Left ventricle myocardium inferior (tissue), 1 donor: ENCODE measurements at regions not wholly inside any gene's neighbourhood (a gene's known extent, or its start where the extent isn't known, plus 50 kb on each side); places are given as distances from the start of the nearest gene placed in this dataset.
A peak's percentile ranks its signal among the peaks of the same experiment; 100 is the strongest.
"Not testable (repeated sequence)": the region's sequence is repeated elsewhere in the genome, so short reads cannot be mapped to it uniquely, and the experiment has no call there.

Experiments used
- DNase-seq: peaks from one replicate; pipeline ENCODE4 v3.0.0-alpha.2; 2020
- H3K27ac ChIP-seq: fragments of 200-600 bp; replicated peaks from 2 replicates; pipeline ENCODE4 v1.8.0; 2021
- H3K27me3 ChIP-seq: fragments of 200-600 bp; 2 replicates; pipeline ENCODE4 v1.8.0; 2021; ENCODE audit warnings: low read depth
- H3K36me3 ChIP-seq: fragments of 200-600 bp; 2 replicates; pipeline ENCODE4 v1.8.0; 2021
- H3K4me1 ChIP-seq: fragments of 200-600 bp; 2 replicates; pipeline ENCODE4 v1.8.0; 2021
- H3K4me3 ChIP-seq: fragments of 200-600 bp; 2 replicates; pipeline ENCODE4 v1.8.0; 2021; ENCODE audit warnings: mild to moderate bottlenecking, moderate library complexity
- H3K9me3 ChIP-seq: fragments of 200-600 bp; replicated peaks from 2 replicates; pipeline ENCODE4 v1.8.0; 2021
- intact Hi-C: fragments of 100-400 bp; cut with micrococcal nuclease; formaldehyde crosslinking; loops from one replicate; pipeline ENCODE4 v1.11.0; 2022
- TF ChIP-seq, protein P1 (sequence below): fragments of 200-600 bp; IDR thresholded peaks from 2 replicates; pipeline ENCODE4 v1.8.0; 2021; ENCODE audit warnings: antibody characterized with exemption, mild to moderate bottlenecking, borderline replicate concordance
- donor health status: DM: no; HTN: yes; CAD: no; lungs with severe emphysema.

DNA sequence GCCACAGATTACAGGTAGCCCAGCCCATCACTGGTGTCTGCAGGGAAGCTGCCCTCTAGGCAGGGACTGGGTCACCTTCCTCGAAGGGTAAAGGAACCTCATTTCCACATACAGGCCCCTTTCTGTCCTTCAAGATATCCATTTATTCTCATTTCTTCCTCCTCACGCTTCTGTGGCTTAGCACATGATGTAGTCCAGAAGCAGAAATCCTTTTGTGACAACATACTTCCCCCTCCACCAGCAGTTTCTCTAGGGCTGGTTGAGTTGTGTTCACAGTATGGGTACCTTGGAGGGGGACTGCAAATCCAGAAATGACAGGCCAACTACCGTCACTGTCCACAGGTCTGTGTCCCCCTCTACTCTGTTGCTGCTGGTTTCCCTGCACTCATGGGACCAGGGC lies 364.9 kb downstream of the ANAPC1 start:
- no peak for DNase-seq
- no peaks in the 10 kb centered on the region for H3K9me3 ChIP-seq
- H3K4me1 ChIP-seq, result peaks cover 8% of the 10 kb centered on the region
- no peak overlapping the region for H3K27ac ChIP-seq
- H3K27me3 ChIP-seq, result no peaks in the 10 kb centered on the region
- intact Hi-C loops, result no loop called here
- H3K36me3 ChIP-seq, result no peaks in the 10 kb centered on the region
- TF ChIP-seq, protein P1, sequence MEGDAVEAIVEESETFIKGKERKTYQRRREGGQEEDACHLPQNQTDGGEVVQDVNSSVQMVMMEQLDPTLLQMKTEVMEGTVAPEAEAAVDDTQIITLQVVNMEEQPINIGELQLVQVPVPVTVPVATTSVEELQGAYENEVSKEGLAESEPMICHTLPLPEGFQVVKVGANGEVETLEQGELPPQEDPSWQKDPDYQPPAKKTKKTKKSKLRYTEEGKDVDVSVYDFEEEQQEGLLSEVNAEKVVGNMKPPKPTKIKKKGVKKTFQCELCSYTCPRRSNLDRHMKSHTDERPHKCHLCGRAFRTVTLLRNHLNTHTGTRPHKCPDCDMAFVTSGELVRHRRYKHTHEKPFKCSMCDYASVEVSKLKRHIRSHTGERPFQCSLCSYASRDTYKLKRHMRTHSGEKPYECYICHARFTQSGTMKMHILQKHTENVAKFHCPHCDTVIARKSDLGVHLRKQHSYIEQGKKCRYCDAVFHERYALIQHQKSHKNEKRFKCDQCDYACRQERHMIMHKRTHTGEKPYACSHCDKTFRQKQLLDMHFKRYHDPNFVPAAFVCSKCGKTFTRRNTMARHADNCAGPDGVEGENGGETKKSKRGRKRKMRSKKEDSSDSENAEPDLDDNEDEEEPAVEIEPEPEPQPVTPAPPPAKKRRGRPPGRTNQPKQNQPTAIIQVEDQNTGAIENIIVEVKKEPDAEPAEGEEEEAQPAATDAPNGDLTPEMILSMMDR, result no peak
- no peak overlapping the region for H3K4me3 ChIP-seq

DNA sequence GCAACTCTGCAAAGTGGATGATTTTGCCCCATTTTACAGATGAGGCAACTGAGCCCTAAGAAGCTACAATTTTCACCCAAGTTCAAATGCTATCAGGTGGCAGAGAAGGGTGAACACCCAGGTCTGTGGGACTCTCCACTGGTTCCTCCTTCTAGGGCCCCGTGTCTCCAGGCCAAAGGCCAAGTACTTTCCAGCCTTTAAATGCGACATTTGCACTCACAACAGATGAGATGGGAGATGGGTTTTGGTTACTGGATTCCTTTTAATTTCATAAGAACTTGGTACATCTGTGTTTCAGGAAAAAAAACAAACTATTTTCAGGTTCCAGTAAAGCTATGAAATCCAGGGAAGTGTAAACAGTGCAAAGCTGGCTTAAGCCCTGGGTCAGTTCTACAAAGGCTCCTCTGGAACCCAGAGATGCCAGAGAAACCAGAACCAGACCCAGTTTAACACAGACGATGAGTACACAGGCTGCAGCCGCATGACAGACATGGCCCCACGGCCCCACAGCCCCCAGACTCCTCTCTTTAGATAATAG lies 361.7 kb downstream of the ANAPC1 start:
- DNase-seq, result no peak
- TF ChIP-seq, protein P1, result no peak
- no peaks in the 10 kb centered on the region for H3K36me3 ChIP-seq
- peaks cover 12% of the 10 kb centered on the region for H3K4me1 ChIP-seq
- no peak overlapping the region for H3K4me3 ChIP-seq
- intact Hi-C loops, result no loop called here
- peak overlapping the region; percentile 40 for H3K27ac ChIP-seq
- no peaks in the 10 kb centered on the region for H3K9me3 ChIP-seq
- H3K27me3 ChIP-seq, result no peaks in the 10 kb centered on the region

DNA sequence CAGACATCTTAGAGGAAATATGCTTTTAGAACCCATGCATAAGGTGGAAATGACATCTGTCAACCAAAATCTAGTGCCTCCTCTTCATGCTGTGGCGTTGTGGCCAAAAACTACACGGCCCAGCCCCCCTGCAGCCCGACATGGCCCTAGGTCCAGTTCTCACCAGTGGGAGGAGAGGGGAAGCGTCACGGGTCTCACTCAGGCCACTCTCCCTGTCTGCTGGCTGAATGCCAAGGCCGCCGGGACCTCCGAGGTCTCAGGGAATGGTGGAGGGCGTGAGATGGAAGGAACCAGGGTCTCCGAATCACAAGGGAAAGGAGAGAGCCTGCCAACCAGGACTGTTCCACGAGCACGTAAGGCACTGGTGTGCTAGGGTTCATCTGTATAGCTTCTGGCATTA lies 361.0 kb downstream of the ANAPC1 start:
- H3K36me3 ChIP-seq, result no peaks in the 10 kb centered on the region
- no peaks in the 10 kb centered on the region for H3K9me3 ChIP-seq
- DNase-seq, result peak; percentile 34
- peaks cover 12% of the 10 kb centered on the region for H3K4me1 ChIP-seq
- H3K27ac ChIP-seq, result peak overlapping the region; percentile 40
- no peaks in the 10 kb centered on the region for H3K27me3 ChIP-seq
- intact Hi-C loops, result no loop called here
- TF ChIP-seq, protein P1, result no peak
- H3K4me3 ChIP-seq, result no peak overlapping the region

DNA sequence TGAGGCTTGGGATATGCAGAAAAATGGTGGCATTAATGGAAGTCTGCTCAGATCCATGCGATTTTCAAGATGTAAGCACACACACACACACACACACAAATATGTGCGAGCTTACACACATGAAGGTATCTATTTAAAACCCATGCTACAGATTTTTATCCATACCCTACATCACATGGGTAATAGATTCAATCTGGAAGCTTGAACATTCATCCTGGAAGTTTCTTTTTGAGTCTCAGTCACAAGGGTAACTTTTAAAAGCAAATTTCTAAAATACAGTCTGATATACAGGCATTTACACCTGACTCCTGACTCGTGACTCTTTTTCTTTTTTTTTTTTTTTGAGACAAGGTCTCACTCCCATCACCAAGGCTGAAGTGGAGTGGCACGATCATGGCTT lies 359.0 kb downstream of the ANAPC1 start:
- H3K27ac ChIP-seq, H3K27me3 ChIP-seq, intact Hi-C loops, DNase-seq, H3K4me3 ChIP-seq, H3K36me3 ChIP-seq, H3K9me3 ChIP-seq: not testable (repeated sequence)
- H3K4me1 ChIP-seq, result peaks cover 12% of the 10 kb centered on the region

DNA sequence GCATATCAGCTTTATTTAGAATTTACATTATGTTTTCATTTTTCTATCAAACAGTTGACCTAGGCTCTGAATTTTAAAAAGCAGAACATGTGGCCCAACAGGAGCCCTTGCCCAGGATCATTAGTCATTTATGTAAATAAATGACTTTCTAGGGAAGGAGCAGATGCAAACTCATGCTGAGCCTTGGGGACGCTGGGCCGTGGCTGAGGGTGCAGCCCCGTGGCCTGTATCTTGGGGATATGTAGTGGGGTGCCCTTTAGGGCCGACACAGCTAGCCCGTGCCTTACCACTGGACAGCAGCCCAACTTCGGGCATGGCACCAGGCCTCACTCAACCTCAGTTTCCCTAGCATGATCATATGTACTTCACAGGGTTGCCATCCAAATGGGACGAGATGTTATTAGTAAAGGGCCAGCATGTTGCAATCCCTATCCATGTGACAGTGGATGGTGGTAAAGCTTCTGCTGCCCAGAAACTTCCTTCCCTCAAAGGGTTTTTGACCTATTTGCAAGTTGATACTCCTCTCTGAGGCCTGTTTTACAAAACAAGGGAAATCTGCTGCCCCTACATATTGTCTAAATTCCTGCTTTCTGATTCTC lies 357.9 kb downstream of the ANAPC1 start:
- H3K9me3 ChIP-seq, H3K27me3 ChIP-seq, intact Hi-C loops, H3K36me3 ChIP-seq, H3K27ac ChIP-seq, H3K4me3 ChIP-seq, DNase-seq: not testable (repeated sequence)
- H3K4me1 ChIP-seq, result peaks cover 12% of the 10 kb centered on the region

DNA sequence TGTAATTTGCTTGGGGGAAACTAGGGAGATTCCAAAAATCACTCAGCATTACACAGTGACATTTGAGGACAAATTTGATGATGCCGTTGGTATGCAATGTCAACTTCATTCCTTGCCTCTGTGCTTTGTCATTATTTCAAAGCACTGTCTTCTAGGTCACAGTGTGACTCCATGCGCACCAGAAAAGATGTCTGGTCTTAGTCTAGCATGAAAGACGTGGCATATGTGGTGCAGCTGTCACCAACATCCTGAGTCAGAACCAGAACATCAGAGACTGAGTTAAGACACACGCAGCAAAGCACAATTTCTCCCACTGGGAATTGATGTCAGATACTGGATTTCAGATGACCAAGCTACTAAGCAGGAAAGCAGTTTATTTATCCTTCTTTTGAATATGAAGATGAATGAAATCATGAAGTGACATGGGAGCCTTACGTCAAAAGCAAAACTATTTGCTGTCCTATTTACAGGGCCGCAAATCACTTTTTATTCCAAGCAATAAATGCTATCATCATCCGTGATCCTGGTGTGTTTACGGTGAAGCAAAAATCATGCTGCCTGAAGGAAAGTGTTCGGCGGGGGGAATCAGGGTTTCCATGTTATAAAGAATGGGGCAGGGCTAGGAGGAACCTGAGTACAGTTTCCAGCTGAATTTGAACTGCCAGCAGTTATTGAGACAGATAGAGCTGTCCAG lies 356.1 kb downstream of the ANAPC1 start:
- DNase-seq, H3K4me1 ChIP-seq, H3K4me3 ChIP-seq, H3K9me3 ChIP-seq, H3K27me3 ChIP-seq, H3K36me3 ChIP-seq, H3K27ac ChIP-seq, intact Hi-C loops: not testable (repeated sequence)

DNA sequence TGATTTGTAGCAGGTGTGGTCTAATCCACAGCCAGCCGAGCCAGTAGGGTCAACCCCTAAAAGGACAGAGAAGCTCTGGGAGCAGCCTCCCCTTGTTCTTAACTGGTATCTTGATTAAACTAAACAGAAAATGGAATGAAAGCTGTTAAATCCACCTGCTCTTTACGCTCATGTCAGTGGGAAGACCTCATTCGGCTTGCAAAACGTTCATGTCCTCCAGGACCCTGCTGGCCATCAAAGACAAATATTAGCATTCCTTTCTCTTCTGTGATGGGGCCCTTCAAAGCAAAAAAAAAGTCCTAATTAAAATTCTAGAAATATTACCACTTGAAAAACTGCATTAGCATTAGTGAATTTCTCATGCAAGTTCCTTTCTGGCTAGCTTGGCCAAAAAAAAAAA lies 355.0 kb downstream of the ANAPC1 start:
- DNase-seq, H3K4me1 ChIP-seq, H3K4me3 ChIP-seq, H3K9me3 ChIP-seq, H3K27ac ChIP-seq, intact Hi-C loops, H3K36me3 ChIP-seq, H3K27me3 ChIP-seq: not testable (repeated sequence)

DNA sequence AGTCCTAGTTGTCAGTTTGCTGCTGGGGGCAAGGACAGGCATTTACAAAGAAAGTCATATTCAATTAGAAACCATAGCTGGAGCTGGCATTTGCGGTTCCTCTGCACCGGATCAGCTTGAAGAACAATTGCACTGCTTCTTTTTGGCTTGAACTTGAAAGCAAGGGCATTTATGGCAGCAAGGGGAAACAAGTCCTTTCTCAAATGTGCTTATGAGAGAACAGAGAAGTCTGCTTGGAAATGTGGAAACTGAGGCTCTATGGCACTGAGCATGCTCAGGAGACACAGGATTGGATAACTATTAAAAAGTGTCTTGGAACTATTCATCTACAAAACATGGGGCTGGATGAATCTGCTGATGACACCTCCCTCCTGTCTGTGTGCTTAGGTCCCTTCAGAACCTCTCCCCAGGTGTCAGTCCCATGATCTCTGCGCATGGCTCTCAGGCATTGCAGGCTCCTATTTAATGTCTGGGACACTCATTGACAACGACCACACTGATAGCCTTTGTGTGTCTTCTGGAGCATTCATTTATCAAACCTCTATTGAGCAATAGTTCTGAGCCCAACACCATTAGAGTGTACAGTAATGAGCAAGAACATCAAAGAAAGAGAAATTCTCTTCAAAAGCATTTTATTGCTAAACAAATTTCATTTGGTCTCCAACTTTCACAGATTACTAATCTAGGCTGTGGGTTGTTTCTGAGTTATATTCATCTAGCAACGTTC lies 353.6 kb downstream of the ANAPC1 start:
- intact Hi-C loops, result not testable (repeated sequence)

DNA sequence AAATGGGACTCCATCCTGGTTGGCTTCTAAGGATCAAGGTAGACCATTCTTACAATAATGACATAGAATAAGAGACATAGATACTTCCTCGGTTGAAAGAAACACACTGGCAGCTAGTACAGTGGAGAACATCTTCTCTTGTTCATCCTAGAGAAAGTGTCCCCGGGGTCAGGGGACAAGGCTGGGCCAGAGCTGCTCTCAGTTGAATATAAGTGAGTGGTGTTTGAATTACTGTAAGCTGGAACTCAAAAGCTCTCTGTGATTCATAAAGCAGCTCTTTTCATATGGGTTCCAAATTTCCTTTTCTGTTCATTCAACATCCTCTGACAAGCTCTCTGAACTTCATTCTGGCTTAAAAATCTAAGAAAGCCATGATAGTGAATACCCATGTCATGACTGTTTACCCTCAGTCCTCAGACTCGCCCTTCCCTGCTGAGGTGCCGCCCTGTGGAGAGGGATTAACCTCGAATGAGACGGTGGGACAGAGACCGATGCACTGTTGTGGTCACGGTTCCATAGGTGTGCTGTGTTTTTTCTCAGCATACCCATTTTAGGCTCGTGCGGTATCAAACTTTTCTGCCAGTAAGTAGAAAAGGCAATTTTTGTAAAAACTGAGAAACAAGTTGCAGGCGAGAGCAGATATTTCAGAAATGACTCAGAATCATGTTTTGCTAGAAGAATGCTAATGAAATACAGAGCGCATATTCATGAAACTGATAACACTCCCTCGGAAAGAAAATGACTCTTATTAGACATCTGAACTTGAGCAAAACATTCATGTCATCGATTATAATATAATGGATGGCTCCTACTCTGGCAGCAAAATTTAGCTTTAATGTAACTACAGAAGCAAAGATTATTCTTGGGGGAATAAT lies 351.1 kb downstream of the ANAPC1 start:
- not testable (repeated sequence) for H3K27ac ChIP-seq
- H3K4me1 ChIP-seq, result peaks cover 13% of the 10 kb centered on the region

More for the DNA sequence above, 353.6 kb downstream of the ANAPC1 start:
- H3K36me3 ChIP-seq, H3K4me1 ChIP-seq, H3K4me3 ChIP-seq, H3K27me3 ChIP-seq, H3K9me3 ChIP-seq, DNase-seq, H3K27ac ChIP-seq: not testable (repeated sequence)

More for the DNA sequence above, 351.1 kb downstream of the ANAPC1 start:
- DNase-seq, intact Hi-C loops, H3K9me3 ChIP-seq, H3K27me3 ChIP-seq, H3K4me3 ChIP-seq, H3K36me3 ChIP-seq: not testable (repeated sequence)
